Hematopoietic multipotent progenitor cell treated with erythropoietin and hydrocortisone succinate and interleukin-3 and kit ligand, for 8 days (in vitro differentiated cells): ENCODE measurements at regions not wholly inside any gene's neighbourhood (a gene's known extent, or its start where the extent isn't known, plus 50 kb on each side); places are given as distances from the start of the nearest gene placed in this dataset.
"Not testable (repeated sequence)": the region's sequence is repeated elsewhere in the genome, so short reads cannot be mapped to it uniquely, and the experiment has no call there.

ENCODE experiments used
- DNase-seq: peaks from one replicate; pipeline ENCODE4 v3.0.0-alpha.2; 2015

GRCh38 chr12:113726254-113726819, 239.8 kb downstream of the RBM19 start:
- DNase-seq = no peak

DNA sequence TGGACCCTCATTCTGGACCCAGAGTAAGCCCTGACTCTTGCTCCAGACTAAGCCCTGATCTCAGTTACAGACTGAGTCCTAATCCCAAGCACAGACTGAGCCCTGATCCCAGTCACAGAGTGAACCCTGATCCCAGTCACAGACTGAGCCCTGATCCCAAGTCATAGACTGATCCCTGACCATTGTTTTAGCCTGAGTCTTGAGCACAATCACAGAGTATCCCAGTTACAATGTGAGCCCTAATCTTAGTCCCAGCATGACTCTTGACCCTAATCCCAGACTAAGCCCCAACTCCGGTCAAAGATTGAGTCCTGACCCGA, 240.6 kb downstream of the RBM19 start:
- no peak for DNase-seq

- DNase-seq = no peak
Measured at GRCh38 chr12:113724794-113725556, 241.2 kb downstream of the RBM19 start.

- no peak for DNase-seq
Measured at GRCh38 chr12:113723631-113724030, 242.5 kb downstream of the RBM19 start.

DNA sequence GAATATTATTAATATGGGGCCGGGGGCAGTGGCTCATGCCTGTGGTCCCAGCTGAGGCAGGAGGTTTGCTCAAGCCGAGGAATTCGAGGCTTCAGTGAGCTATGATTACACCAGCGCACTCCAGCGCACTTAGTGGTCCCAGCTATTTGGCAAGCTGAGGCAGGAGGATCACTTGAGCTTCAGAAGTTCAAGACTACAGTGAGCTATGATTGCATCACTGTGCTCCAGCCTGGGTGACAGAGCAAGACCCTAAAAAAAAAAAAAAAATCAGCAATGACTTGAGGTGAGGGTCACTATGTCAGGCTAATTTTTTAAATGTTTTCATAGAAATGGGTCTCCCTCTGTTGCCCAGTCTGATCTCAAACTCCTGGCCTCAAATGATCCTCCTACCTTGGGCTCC, 243.4 kb downstream of the RBM19 start:
- no peak for DNase-seq

GRCh38 chr12:113720629-113721028, 245.5 kb downstream of the RBM19 start:
- DNase-seq = no peak

DNA sequence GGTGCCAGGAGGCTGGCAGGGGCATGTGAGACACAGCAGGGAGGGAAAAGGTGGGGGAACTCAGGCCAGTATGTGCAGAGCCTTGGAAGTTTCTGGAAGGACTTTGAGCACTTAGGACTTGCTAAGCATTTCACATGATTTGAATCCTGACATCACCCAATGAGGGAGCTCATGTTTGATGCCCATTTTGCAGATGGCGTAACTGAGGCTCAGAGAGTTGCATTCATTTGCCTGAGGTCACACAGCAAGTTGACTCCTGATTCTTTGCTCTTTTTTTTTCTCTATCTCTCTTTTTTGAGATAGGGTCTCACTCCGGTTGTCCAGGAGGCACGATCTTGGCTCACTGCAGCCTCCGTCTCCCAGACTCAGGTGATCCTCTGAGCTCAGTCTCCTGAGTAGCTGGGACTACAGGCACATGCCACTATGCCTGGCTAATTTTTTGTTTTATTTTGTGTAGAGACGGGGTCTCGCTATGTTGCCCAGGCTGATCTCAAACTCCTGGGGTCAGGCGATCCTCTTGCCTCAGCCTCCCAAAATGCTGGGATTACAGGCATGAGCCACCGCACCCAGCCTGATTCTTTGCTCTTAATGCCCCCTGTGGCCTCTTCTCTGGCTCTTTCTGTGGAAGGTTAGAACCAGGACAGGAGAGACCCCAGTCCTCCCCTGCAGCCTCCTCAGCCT, 246.1 kb downstream of the RBM19 start:
- DNase-seq = no peak

- no peak for DNase-seq
Measured at GRCh38 chr12:113713156-113713555, 241.5 kb upstream of the LHX5 start.

GRCh38 chr12:113712481-113712880, 240.8 kb upstream of the LHX5 start:
- no peak for DNase-seq

DNA sequence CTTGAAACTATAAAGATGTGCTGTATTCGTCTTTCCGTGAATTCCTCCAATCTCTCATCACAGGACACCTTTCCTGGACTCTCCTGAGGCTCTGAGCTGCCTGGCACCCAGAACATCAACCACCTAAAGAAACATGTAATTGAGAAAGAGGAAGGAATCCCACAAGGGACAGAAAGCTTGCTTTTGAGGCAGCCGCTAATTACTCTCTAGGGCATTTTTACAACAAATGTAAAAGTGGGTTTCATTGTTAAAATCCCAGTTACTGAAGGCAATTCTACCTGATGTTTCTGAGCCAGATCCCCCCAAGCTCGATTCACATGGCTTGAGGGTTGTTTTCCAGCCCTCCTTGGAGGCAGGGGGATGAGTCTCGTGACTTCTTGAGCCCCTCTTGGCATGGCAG, 238.5 kb upstream of the LHX5 start:
- DNase-seq = no peak

GRCh38 chr12:113709456-113709855, 237.8 kb upstream of the LHX5 start:
- no peak for DNase-seq

DNA sequence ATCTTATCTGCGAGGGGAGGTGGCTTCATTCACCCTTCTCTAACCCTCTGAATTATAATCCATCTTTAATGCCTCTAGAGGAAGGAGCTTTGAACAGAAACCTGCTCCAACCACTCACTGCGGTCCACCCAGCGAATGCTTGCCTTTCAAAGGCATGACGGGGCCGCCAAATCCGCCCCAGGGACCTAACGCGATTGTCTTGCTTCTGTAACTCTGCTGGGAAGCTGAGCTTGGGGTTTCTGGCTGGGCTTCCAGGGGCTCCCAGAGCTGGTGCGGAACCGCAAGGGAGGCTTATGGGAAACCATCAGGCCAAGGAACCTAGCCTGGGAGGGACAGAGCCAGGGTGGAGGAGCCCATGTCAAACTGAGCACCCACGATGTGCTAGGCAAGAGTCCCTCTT, 231.2 kb upstream of the LHX5 start:
- no peak for DNase-seq

DNA sequence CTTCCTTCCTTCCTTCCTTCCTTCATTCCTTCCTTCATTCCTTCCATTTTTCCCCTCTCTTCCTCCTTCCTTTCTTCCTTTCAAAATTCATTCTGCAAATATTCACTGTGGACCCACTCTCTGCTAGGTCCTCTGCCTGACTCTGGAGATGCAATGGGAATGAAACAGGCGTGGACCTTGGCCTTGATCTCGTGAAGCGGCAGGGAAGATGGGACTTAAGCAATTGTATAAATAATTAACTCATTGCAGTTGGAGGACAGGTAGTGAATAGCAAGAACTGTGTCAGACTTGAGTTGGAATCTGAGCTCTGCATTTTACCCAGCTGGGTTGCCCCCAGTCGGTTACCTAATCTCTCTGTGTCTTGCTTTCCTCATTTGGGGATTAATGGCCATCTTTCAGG, 230.6 kb upstream of the LHX5 start:
- DNase-seq = no peak

- no peak for DNase-seq
Measured at GRCh38 chr12:113700943-113701342, 229.3 kb upstream of the LHX5 start.

DNA sequence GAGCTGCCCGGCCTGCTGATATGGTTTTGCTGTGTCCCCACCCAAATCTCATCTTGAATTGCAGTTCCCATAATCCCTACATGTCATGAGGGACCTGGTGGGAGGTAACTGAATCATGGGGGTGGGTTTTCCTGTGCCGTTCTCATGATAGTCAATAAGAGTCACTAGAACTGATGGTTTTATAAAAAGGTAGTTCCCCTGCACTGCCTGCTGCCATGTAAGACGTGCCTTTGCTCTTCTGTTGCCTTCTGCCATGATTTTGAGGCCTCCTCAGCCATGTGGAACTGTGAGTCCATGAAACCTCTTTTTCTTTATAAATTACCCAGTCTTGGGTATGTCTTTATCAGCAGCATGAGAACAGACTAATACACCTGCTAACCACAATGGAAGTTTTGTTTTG, 228.3 kb upstream of the LHX5 start:
- not testable (repeated sequence) for DNase-seq

DNA sequence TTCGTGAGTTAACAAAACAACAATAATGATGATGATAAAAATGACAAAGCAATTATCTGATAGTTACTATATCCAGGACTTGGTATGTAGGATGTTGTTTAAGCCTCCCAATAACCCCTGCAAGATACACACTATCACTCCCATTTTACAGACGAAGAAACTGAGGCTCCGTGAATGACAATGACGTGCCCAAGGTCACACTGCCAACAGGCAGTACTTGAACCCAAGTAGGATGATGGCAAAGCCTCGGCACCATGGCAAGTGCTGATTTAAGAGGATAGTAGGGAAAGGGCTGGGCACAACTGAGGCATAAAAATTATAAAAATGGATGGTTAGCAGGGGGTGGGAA, 226.8 kb upstream of the LHX5 start:
- no peak for DNase-seq

- DNase-seq = no peak
Measured at GRCh38 chr12:113697651-113698509, 226.2 kb upstream of the LHX5 start.

DNA sequence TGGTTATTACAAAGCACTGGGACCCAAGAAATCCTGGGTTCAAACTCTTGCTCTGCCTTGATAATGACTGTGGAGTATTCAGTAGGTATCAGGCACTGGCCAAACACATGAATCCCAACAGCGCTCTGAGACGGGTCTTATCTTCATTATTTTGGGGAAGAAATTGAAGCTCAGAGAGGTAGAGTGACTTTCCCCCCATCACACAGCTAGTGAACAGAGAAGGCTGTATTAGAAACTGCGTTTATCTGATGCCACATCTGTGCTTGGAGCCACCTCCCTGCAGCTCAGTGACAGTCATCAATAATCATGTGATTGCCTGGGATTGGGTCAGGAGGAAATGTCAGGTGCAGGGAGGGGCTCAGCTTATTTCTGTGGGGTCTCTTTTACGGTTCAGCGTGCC, 225.4 kb upstream of the LHX5 start:
- DNase-seq = no peak

GRCh38 chr12:113693693-113694092, 222.0 kb upstream of the LHX5 start:
- no peak for DNase-seq

DNA sequence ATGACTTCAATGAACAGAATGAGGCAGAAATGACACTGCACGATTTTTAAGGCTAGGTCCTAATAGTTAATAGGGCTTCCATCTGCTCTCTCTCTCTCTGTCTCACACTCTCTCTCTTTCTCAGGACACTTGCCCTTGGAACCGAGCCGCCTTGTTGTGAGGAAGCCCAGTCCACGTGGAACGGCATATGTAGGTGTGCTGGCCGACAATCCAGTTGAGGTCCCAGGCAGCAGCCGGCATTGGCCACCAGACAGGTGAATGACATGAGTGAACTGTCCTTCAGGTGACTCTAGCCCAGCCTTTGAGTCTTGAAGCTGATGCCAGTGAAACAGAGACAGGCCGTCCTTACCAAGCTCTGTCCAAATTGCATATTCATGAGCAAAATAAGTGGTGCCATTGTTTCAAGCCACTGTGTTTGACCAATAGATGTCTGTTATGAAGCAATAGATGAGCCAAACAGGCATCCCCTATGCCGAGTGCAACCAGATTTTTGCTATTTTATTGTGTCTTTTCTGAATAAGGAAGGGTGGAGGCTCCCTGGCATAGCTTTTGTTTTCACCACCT, 217.5 kb upstream of the LHX5 start:
- no peak for DNase-seq

DNA sequence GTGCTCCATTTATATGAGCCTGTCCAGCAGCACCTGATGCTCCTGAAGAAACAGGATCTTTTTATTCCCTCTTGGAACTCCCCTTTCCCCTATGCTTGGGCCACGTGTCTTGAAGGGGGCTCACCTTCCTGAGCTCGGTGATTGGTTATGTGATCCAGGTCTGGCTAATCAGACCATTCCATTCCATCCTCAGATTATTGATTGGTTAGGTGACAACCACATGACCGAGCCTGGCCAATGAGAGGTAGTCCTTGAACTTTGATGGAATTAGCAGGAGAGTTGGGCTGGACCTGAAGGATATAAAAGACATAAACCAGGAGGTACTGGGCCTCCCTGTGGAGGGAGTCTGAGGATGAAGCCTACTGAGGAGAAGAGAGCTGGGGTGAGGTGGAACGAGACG, 216.6 kb upstream of the LHX5 start:
- no peak for DNase-seq

DNA sequence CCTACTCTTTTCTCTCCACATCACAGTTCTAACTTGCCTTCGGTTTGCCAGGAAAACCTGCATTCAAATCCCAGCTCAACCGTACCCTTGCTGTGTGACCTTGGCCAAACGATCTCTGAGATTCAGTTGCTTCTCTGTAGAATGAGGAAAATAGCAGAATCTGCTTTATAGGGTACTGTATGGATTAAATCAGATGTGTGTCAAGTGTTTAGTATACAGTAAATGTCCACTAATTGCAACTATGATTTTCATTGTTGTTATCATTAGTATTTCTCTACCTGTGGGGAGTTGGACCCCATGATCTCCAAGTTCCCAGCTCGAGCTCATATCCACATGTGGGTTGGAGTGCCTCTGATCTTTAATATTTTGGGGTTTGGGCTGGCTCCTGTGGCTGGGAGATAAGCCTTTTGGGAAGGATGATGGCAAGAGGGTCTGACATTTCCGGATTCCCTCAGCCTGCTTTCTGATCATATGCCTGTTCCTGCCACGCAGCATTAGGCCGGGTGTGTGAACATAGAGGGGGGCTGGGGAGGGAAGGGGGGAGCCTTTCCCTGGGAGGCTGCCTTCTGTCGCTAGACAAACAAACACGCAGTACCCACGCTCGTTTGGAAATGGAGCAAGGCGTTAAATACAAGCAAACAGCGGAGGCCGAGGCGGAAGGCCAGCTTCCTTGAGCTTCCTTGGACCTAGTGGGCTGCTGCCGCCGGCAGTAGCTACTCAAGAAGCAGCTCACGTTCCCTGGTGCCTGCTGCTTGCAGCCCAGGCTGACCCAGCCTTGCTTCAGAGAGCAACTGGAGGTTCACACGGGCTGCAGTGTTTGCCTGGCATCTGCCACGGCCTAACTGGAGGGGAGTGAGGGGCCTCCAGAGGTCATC, 213.5 kb upstream of the LHX5 start:
- peak; percentile 21 for DNase-seq
